ENCODE measurements at regions not wholly inside any gene's neighbourhood (a gene's known extent, or its start where the extent isn't known, plus 50 kb on each side); places are given as distances from the start of the nearest gene placed in this dataset.
"Not testable (repeated sequence)": the region's sequence is repeated elsewhere in the genome, so short reads cannot be mapped to it uniquely, and the experiment has no call there.

GRCh38 chr9:119709431-119709830 is 340.2 kb upstream of the BRINP1 start:
- no peaks in the 10 kb centered on the region for H3K9me3 ChIP-seq (ENCODE audit: control insufficient read depth, insufficient read depth, low read length)
- no peaks in the 10 kb centered on the region for H3K27me3 ChIP-seq (ENCODE audit: control insufficient read depth, insufficient read depth, low read length)
- no peak overlapping the region for H3K9ac ChIP-seq (ENCODE audit: low read depth, low read length)
- no peak overlapping the region for H3K4me3 ChIP-seq (ENCODE audit: low read depth, low read length)
- H3K4me1 ChIP-seq (ENCODE audit: control insufficient read depth, insufficient read depth, low read length): no peaks in the 10 kb centered on the region
- H3K36me3 ChIP-seq (ENCODE audit: control insufficient read depth, insufficient read depth, low read length): no peaks in the 10 kb centered on the region

GRCh38 chr9:119707228-119707845 is 338.1 kb upstream of the BRINP1 start:
- Histone ChIP-seq H3K27me3 (ENCODE audit: control insufficient read depth, insufficient read depth, low read length) (no peaks in the 10 kb centered on the region), H3K36me3 (ENCODE audit: control insufficient read depth, insufficient read depth, low read length) (no peaks in the 10 kb centered on the region), H3K4me1 (ENCODE audit: control insufficient read depth, insufficient read depth, low read length) (no peaks in the 10 kb centered on the region), H3K4me3 (ENCODE audit: low read depth, low read length) (no peak overlapping the region), H3K9me3 (ENCODE audit: control insufficient read depth, insufficient read depth, low read length) (no peaks in the 10 kb centered on the region), H3K9ac (ENCODE audit: low read depth, low read length) (no peak overlapping the region)

- Histone ChIP-seq H3K4me1 (ENCODE audit: control insufficient read depth, insufficient read depth, low read length) (no peaks in the 10 kb centered on the region), H3K4me3 (ENCODE audit: low read depth, low read length) (no peak overlapping the region), H3K27me3 (ENCODE audit: control insufficient read depth, insufficient read depth, low read length) (no peaks in the 10 kb centered on the region), H3K36me3 (ENCODE audit: control insufficient read depth, insufficient read depth, low read length) (no peaks in the 10 kb centered on the region), H3K9ac (ENCODE audit: low read depth, low read length) (no peak overlapping the region), H3K9me3 (ENCODE audit: control insufficient read depth, insufficient read depth, low read length) (no peaks in the 10 kb centered on the region)
These were observed 332.4 kb upstream of the BRINP1 start for GRCh38 chr9:119701651-119702050.

GRCh38 chr9:119698535-119698934 is 329.3 kb upstream of the BRINP1 start:
- H3K27me3 ChIP-seq (ENCODE audit: control insufficient read depth, insufficient read depth, low read length): no peaks in the 10 kb centered on the region
- no peaks in the 10 kb centered on the region for H3K36me3 ChIP-seq (ENCODE audit: control insufficient read depth, insufficient read depth, low read length)
- H3K9me3 ChIP-seq (ENCODE audit: control insufficient read depth, insufficient read depth, low read length): no peaks in the 10 kb centered on the region
- H3K4me3 ChIP-seq (ENCODE audit: low read depth, low read length): no peak overlapping the region
- no peak overlapping the region for H3K9ac ChIP-seq (ENCODE audit: low read depth, low read length)
- H3K4me1 ChIP-seq (ENCODE audit: control insufficient read depth, insufficient read depth, low read length): no peaks in the 10 kb centered on the region

GRCh38 chr9:119697996-119698395 is 328.8 kb upstream of the BRINP1 start:
- no peaks in the 10 kb centered on the region for H3K27me3 ChIP-seq (ENCODE audit: control insufficient read depth, insufficient read depth, low read length)
- no peaks in the 10 kb centered on the region for H3K36me3 ChIP-seq (ENCODE audit: control insufficient read depth, insufficient read depth, low read length)
- H3K4me3 ChIP-seq (ENCODE audit: low read depth, low read length): no peak overlapping the region
- no peaks in the 10 kb centered on the region for H3K4me1 ChIP-seq (ENCODE audit: control insufficient read depth, insufficient read depth, low read length)
- no peak overlapping the region for H3K9ac ChIP-seq (ENCODE audit: low read depth, low read length)
- H3K9me3 ChIP-seq (ENCODE audit: control insufficient read depth, insufficient read depth, low read length): no peaks in the 10 kb centered on the region

GRCh38 chr9:119689879-119690278 is 320.6 kb upstream of the BRINP1 start:
- Histone ChIP-seq H3K4me3 (ENCODE audit: low read depth, low read length) (no peak overlapping the region), H3K9ac (ENCODE audit: low read depth, low read length) (no peak overlapping the region), H3K27me3 (ENCODE audit: control insufficient read depth, insufficient read depth, low read length) (peaks cover 3% of the 10 kb centered on the region), H3K9me3 (ENCODE audit: control insufficient read depth, insufficient read depth, low read length) (no peaks in the 10 kb centered on the region), H3K4me1 (ENCODE audit: control insufficient read depth, insufficient read depth, low read length) (no peaks in the 10 kb centered on the region), H3K36me3 (ENCODE audit: control insufficient read depth, insufficient read depth, low read length) (no peaks in the 10 kb centered on the region)

GRCh38 chr9:119688547-119688946 is 319.3 kb upstream of the BRINP1 start:
- no peak overlapping the region for H3K4me3 ChIP-seq (ENCODE audit: low read depth, low read length)
- H3K27me3 ChIP-seq (ENCODE audit: control insufficient read depth, insufficient read depth, low read length): peaks cover 3% of the 10 kb centered on the region
- no peaks in the 10 kb centered on the region for H3K4me1 ChIP-seq (ENCODE audit: control insufficient read depth, insufficient read depth, low read length)
- H3K9me3 ChIP-seq (ENCODE audit: control insufficient read depth, insufficient read depth, low read length): no peaks in the 10 kb centered on the region
- H3K36me3 ChIP-seq (ENCODE audit: control insufficient read depth, insufficient read depth, low read length): no peaks in the 10 kb centered on the region
- no peak overlapping the region for H3K9ac ChIP-seq (ENCODE audit: low read depth, low read length)

GRCh38 chr9:119677811-119678505 is 308.7 kb upstream of the BRINP1 start:
- H3K4me3 ChIP-seq (ENCODE audit: low read depth, low read length): no peak overlapping the region
- no peaks in the 10 kb centered on the region for H3K36me3 ChIP-seq (ENCODE audit: control insufficient read depth, insufficient read depth, low read length)
- H3K9me3 ChIP-seq (ENCODE audit: control insufficient read depth, insufficient read depth, low read length): no peaks in the 10 kb centered on the region
- H3K4me1 ChIP-seq (ENCODE audit: control insufficient read depth, insufficient read depth, low read length): peaks cover 3% of the 10 kb centered on the region
- no peaks in the 10 kb centered on the region for H3K27me3 ChIP-seq (ENCODE audit: control insufficient read depth, insufficient read depth, low read length)
- H3K9ac ChIP-seq (ENCODE audit: low read depth, low read length): no peak overlapping the region

GRCh38 chr9:119675951-119676350 is 306.7 kb upstream of the BRINP1 start:
- H3K27me3 ChIP-seq (ENCODE audit: control insufficient read depth, insufficient read depth, low read length): no peaks in the 10 kb centered on the region
- no peaks in the 10 kb centered on the region for H3K9me3 ChIP-seq (ENCODE audit: control insufficient read depth, insufficient read depth, low read length)
- H3K36me3 ChIP-seq (ENCODE audit: control insufficient read depth, insufficient read depth, low read length): no peaks in the 10 kb centered on the region
- H3K4me3 ChIP-seq (ENCODE audit: low read depth, low read length): no peak overlapping the region
- H3K4me1 ChIP-seq (ENCODE audit: control insufficient read depth, insufficient read depth, low read length): peaks cover 3% of the 10 kb centered on the region
- no peak overlapping the region for H3K9ac ChIP-seq (ENCODE audit: low read depth, low read length)

- H3K36me3 ChIP-seq (ENCODE audit: control insufficient read depth, insufficient read depth, low read length); H3K9ac ChIP-seq (ENCODE audit: low read depth, low read length); H3K4me3 ChIP-seq (ENCODE audit: low read depth, low read length); H3K27me3 ChIP-seq (ENCODE audit: control insufficient read depth, insufficient read depth, low read length); H3K4me1 ChIP-seq (ENCODE audit: control insufficient read depth, insufficient read depth, low read length); H3K9me3 ChIP-seq (ENCODE audit: control insufficient read depth, insufficient read depth, low read length): not testable (repeated sequence)
These were observed 303.5 kb upstream of the BRINP1 start for GRCh38 chr9:119672763-119673162.

- H3K36me3 ChIP-seq (ENCODE audit: control insufficient read depth, insufficient read depth, low read length): no peaks in the 10 kb centered on the region
- no peaks in the 10 kb centered on the region for H3K27me3 ChIP-seq (ENCODE audit: control insufficient read depth, insufficient read depth, low read length)
- no peak overlapping the region for H3K9ac ChIP-seq (ENCODE audit: low read depth, low read length)
These were observed 298.7 kb upstream of the BRINP1 start for GRCh38 chr9:119667916-119668315.

GRCh38 chr9:119667163-119667562 is 297.9 kb upstream of the BRINP1 start:
- Histone ChIP-seq H3K4me3 (ENCODE audit: low read depth, low read length) (no peak overlapping the region), H3K4me1 (ENCODE audit: control insufficient read depth, insufficient read depth, low read length) (no peaks in the 10 kb centered on the region)

More at GRCh38 chr9:119667916-119668315, 298.7 kb upstream of the BRINP1 start:
- Histone ChIP-seq H3K4me3 (ENCODE audit: low read depth, low read length) (no peak overlapping the region), H3K4me1 (ENCODE audit: control insufficient read depth, insufficient read depth, low read length) (no peaks in the 10 kb centered on the region), H3K9me3 (ENCODE audit: control insufficient read depth, insufficient read depth, low read length) (no peaks in the 10 kb centered on the region)

More at GRCh38 chr9:119667163-119667562, 297.9 kb upstream of the BRINP1 start:
- Histone ChIP-seq H3K9ac (ENCODE audit: low read depth, low read length) (no peak overlapping the region), H3K9me3 (ENCODE audit: control insufficient read depth, insufficient read depth, low read length) (no peaks in the 10 kb centered on the region), H3K27me3 (ENCODE audit: control insufficient read depth, insufficient read depth, low read length) (no peaks in the 10 kb centered on the region), H3K36me3 (ENCODE audit: control insufficient read depth, insufficient read depth, low read length) (no peaks in the 10 kb centered on the region)
